GM12874 (cell line): ENCODE measurements at regions not wholly inside any gene's neighbourhood (a gene's known extent, or its start where the extent isn't known, plus 50 kb on each side); places are given as distances from the start of the nearest gene placed in this dataset.

ENCODE experiments used
- TF ChIP-seq, protein P1 (sequence below): IDR thresholded peaks from 2 replicates; pipeline ENCODE4 v1.5.1; 2011; ENCODE audit warnings: low read depth, mild to moderate bottlenecking, control low read depth, low read length, moderate library complexity; ENCODE audit not compliant: insufficient read depth

- TF ChIP-seq, protein P1, sequence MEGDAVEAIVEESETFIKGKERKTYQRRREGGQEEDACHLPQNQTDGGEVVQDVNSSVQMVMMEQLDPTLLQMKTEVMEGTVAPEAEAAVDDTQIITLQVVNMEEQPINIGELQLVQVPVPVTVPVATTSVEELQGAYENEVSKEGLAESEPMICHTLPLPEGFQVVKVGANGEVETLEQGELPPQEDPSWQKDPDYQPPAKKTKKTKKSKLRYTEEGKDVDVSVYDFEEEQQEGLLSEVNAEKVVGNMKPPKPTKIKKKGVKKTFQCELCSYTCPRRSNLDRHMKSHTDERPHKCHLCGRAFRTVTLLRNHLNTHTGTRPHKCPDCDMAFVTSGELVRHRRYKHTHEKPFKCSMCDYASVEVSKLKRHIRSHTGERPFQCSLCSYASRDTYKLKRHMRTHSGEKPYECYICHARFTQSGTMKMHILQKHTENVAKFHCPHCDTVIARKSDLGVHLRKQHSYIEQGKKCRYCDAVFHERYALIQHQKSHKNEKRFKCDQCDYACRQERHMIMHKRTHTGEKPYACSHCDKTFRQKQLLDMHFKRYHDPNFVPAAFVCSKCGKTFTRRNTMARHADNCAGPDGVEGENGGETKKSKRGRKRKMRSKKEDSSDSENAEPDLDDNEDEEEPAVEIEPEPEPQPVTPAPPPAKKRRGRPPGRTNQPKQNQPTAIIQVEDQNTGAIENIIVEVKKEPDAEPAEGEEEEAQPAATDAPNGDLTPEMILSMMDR = no peak
Observed at GRCh38 chr6:827431-827830, 134.5 kb upstream of the EXOC2 start.

DNA sequence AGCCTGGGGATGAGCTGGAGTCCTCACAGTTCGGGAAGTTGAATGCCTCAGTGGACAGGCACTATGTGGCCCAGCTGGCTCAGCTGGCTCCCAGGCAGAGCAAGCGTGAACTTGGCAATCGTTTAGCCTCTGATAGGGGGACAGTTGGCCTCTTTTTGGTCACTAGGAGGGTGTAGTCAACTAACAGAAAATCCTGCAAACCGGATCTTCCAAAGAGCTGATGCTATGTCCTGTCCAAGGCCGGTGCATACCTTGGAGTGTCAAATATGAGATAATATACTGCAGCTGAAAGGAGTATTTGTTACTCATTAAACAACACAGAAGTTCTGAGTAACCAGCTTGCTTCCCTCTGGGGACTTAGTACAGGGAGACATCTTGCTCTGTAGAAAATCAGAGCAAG, 126.2 kb upstream of the EXOC2 start:
- TF ChIP-seq, protein P1 = no peak

DNA sequence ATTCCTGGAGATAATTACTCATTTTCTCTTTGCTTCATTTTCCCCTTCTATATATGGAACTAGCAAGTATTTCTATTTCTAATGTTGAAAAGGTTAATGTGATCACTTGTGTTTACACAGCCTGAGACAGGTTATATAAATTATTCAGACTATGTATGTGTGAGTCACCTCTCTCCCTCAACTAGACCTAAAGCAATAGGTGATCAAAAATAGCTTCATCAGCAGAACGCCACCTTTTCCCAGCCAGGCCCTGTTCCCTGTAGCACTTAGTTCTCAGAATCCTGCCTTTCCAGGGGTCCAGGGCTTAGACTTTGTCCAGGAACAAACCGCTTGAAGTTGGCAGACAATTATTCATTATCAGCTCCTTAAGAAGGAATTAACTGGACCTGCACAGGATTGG, 125.3 kb upstream of the EXOC2 start:
- TF ChIP-seq, protein P1 = no peak

DNA sequence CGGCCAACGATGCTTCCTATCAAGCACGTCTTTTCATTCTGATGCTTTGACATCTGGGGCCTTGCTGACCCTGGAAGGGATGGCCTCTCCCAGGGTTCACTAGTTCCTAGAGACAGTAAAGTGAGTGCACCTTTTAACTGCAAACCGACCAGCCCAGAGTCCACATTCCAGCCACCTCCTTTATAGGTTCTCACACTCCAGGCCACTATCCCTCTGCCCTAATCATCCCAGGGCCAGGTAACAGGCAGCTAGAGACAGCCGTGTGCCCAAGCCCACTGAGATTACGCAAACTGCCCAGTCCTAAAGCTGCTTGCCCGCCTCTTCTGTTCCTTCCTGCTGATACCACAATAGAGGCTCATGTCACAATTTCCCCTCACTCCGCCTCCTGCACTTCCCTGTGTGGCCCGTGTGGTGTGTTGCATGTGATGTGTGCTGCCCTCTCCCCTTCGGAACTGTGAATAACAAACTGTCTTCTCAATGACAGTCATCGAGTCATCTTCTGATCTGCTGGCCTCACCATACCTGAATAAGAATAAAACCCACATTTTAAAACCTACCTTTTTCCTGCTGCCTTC, 123.7 kb upstream of the EXOC2 start:
- TF ChIP-seq, protein P1 = no peak

DNA sequence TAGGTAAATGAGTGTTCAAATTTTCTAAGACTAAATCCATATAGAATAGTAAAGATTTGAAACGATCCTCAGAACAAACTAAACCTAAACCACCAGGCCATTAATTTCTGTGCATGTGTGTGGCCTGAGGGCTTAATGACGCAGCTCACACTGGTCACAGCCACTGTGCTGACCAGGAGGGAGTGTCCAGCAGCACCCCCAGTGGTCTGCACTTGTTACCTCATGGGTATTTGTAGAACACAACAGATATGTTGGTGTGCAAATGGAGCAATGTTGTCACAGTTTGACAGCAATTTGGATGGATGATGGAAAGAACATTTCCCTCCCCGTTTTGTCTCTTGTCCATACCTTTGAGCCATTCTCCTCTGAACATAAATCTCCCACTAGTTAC, 122.4 kb upstream of the EXOC2 start:
- TF ChIP-seq, protein P1 = no peak

GRCh38 chr6:814378-815347, 121.7 kb upstream of the EXOC2 start:
- TF ChIP-seq, protein P1 = no peak

GRCh38 chr6:811831-812230, 118.9 kb upstream of the EXOC2 start:
- TF ChIP-seq, protein P1 = no peak
